Naive B cell (primary cell): ENCODE measurements at regions not wholly inside any gene's neighbourhood (a gene's known extent, or its start where the extent isn't known, plus 50 kb on each side); places are given as distances from the start of the nearest gene placed in this dataset.

Experiments used
- ATAC-seq, 2 donors: fragments of 150-1000 bp; cut with Tn5 transposase; 2 replicates each; pipeline ENCODE4 v1.10.0; 2021; ENCODE audit warnings: low read depth in 2 of 2, mild to moderate bottlenecking in 2 of 2, moderate library complexity in 2 of 2
- DNase-seq: peaks from one replicate; pipeline ENCODE4 v3.0.0; 2022
- H3K27ac Mint-ChIP-seq, 6 donors: one replicate each; pipeline ENCODE4 v1.8.0; 2020 to 2022; ENCODE audit warnings: mild to moderate bottlenecking in 6 of 6, mixed read lengths in 6 of 6, moderate library complexity in 5 of 6, inconsistent platforms in 2 of 6
- H3K27me3 Mint-ChIP-seq, 3 donors: one replicate each; pipeline ENCODE4 v1.8.0; 2021 to 2022; ENCODE audit warnings: mixed read lengths in 3 of 3, mild to moderate bottlenecking in 1 of 3
- H3K36me3 Mint-ChIP-seq, 2 donors: one replicate each; pipeline ENCODE4 v1.8.0; 2020 to 2022; ENCODE audit warnings: mixed read lengths in 2 of 2, inconsistent platforms in 1 of 2, mild to moderate bottlenecking in 1 of 2
- H3K4me1 Mint-ChIP-seq, 3 donors: one replicate each; pipeline ENCODE4 v1.8.0; 2020 to 2022; ENCODE audit warnings: mixed read lengths in 3 of 3, inconsistent platforms in 1 of 3, mild to moderate bottlenecking in 1 of 3, moderate library complexity in 1 of 3
- H3K4me3 Mint-ChIP-seq, 8 donors: one replicate each; pipeline ENCODE4 v1.8.0; 2020 to 2022; ENCODE audit warnings: mild to moderate bottlenecking in 8 of 8, mixed read lengths in 8 of 8, moderate library complexity in 8 of 8, inconsistent platforms in 2 of 8
- H3K9me3 Mint-ChIP-seq, 7 donors: one replicate each; pipeline ENCODE4 v1.8.0; 2020 to 2022; ENCODE audit warnings: mixed read lengths in 7 of 7, mild to moderate bottlenecking in 5 of 7, inconsistent platforms in 2 of 7, moderate library complexity in 1 of 7

DNA sequence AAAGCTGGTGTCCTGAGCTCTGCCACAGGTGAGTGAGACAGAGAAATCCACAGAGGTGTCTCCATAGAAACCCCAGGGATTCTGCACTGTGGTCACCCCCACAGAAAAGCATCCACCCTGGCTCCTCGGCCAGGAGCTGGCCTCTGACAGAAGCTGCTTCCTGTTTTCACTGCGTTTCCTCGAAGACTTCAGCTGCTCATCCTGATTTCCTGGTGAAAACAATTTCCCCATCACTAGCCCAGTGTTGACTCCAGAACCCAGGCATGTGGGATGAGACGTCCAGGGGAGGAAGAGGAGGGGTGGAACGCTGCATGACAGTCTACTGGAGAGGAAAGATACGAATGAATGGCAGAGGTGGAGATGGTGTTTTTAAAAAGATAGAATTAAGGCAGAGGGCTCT is 60.3 kb upstream of the GPR45 start:
- ATAC-seq (no peak), DNase-seq (no peak)
- H3K4me1 Mint-ChIP-seq = peaks cover 31 to 49% (median 45%) of the 10 kb centered on the region in 3 donors
- H3K4me3 Mint-ChIP-seq = no peak overlapping the region
- H3K27me3 Mint-ChIP-seq = peaks cover 0 to 5% (median 0%) of the 10 kb centered on the region in 3 donors
- H3K36me3 Mint-ChIP-seq = no peaks in the 10 kb centered on the region
- H3K9me3 Mint-ChIP-seq = peaks cover 0 to 4% (median 0%) of the 10 kb centered on the region in 7 donors
- peak overlapping the region in 2 of 6 donors; percentile 24 to 85 for H3K27ac Mint-ChIP-seq

DNA sequence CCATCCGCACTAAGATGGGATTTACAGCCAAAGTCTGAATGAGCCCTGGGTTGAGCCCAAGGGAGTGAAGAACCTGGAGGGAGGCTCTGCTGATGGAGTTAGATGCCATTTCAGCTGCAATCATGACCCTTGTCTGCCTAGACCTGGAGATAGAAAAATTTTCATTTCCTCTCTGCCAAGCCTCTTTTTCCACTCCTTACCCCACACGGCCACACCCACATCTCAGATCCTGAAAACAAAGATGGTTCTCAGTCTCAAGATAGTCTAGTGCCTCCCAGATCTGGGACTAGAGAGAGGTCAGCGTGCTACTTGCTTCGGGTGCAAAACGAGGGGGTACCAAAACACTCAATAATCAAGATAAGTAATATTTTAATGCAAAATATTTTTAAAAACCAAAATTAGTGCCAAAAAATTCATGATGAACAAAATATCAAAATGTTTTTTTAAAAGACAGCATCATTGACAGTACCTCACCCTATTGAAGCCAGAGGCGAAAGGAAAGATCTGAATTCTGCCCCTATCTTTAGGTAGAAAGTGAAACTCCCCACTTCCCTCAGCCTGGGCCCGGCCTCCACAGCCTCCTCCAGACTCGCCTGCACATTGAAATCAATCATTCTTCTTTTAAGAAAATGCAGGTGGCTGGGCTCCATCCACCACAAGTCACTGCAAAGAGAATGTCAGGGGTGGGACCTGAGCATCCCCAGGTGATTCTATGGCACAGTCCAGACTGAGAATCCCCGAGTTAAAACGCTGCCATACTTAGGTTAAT is 57.8 kb upstream of the GPR45 start:
- peak; percentile 40 to 66 for ATAC-seq
- H3K9me3 Mint-ChIP-seq = peaks cover 0 to 4% (median 0%) of the 10 kb centered on the region in 7 donors
- no peaks in the 10 kb centered on the region for H3K36me3 Mint-ChIP-seq
- DNase-seq = no peak
- H3K27ac Mint-ChIP-seq = peak overlapping the region in 2 of 6 donors; percentile 21 to 38
- H3K4me1 Mint-ChIP-seq = peaks cover 17 to 31% (median 28%) of the 10 kb centered on the region in 3 donors
- H3K4me3 Mint-ChIP-seq = peak overlapping the region in 4 of 8 donors; percentile 22 to 56 (median 46)
- peaks cover 0 to 5% (median 0%) of the 10 kb centered on the region in 3 donors for H3K27me3 Mint-ChIP-seq

DNA sequence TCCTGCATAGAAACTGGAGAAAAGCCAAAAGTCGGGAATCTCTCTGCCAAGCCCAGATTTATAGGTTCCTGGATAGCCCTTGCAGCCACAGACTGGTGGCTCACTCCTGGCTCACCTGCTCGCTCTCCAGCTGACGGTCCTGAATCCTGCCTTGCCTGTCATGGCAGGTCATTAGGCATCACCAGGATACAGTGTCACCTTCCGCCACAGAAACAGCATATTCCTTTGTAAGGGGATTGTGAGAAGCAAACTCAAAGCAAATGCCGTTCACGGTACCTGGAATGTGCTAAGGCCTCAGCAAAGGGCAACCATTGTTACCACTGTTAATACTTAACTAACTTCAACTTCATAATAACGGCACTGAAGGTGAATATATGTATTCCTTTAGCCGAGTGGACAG is 57.1 kb upstream of the GPR45 start:
- Mint-ChIP-seq H3K27ac (no peak overlapping the region), H3K27me3 (peaks cover 0 to 5% (median 0%) of the 10 kb centered on the region in 3 donors), H3K4me1 (peaks cover 17 to 29% (median 28%) of the 10 kb centered on the region in 3 donors), H3K4me3 (peak overlapping the region in 2 of 8 donors; percentile 30 to 42), H3K36me3 (peaks cover 0 to 5% of the 10 kb centered on the region in 2 donors), H3K9me3 (peaks cover 0 to 6% (median under 1%) of the 10 kb centered on the region in 7 donors)
- DNase-seq = no peak
- ATAC-seq = no peak

DNA sequence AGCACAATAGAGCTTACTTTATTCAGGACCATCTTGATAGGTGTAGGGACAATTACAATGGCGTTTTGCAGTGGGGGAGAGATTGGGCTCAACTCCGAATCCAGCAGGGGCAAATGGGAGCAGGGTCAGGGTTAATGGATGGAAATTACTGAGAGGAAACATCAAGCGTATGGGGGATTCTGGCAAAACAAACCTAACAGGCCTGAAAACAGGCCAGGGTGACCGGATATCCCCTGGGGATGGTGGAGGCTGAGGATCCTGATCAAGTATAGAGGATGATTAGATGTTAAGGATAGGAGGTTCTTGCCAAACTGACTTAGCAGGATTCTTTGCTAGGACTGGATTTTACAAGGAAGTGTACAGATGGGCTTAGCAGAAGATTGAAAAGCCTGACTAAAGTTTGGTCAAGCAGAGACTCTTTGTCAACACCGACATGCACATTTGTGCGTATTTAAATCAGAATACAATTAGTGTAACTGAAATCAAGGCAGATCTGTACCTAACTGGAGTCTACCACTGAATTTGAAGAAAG is 54.5 kb upstream of the GPR45 start:
- H3K27me3 Mint-ChIP-seq = peaks cover 0 to 23% (median 11%) of the 10 kb centered on the region in 3 donors
- ATAC-seq = no peak
- peaks cover 12 to 16% of the 10 kb centered on the region in 2 donors for H3K36me3 Mint-ChIP-seq

DNA sequence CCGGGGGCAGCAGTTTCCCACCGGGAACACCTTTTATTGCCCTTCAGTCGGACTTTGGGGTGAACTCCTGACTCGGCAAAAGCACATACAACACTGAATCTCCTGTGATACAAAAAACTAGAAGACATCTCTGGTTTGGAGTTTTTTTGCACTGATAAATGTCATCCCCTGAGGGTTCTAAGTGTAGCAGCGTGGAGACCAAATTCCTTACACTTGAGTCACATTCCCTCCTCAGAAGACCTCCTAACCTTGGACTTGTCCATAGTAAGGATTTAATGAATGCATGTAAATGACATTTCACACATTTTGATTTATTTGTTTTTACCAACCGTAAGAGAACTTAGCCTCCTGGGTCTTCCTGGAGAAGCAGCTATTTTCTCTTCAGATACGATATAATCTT is 54.0 kb upstream of the GPR45 start:
- Mint-ChIP-seq H3K4me3 (no peak overlapping the region), H3K4me1 (peaks cover 9 to 17% (median 15%) of the 10 kb centered on the region in 3 donors), H3K36me3 (peaks cover 12 to 16% of the 10 kb centered on the region in 2 donors), H3K9me3 (peaks cover 3 to 27% (median 13%) of the 10 kb centered on the region in 7 donors), H3K27me3 (peaks cover 0 to 23% (median 11%) of the 10 kb centered on the region in 3 donors), H3K27ac (no peak overlapping the region)
- DNase-seq (no peak), ATAC-seq (no peak)

More for the DNA sequence above, 54.5 kb upstream of the GPR45 start:
- Mint-ChIP-seq H3K27ac (no peak overlapping the region), H3K4me1 (peaks cover 13 to 21% (median 15%) of the 10 kb centered on the region in 3 donors), H3K4me3 (no peak overlapping the region), H3K9me3 (peaks cover 3 to 27% (median 13%) of the 10 kb centered on the region in 7 donors)
- DNase-seq = no peak

DNA sequence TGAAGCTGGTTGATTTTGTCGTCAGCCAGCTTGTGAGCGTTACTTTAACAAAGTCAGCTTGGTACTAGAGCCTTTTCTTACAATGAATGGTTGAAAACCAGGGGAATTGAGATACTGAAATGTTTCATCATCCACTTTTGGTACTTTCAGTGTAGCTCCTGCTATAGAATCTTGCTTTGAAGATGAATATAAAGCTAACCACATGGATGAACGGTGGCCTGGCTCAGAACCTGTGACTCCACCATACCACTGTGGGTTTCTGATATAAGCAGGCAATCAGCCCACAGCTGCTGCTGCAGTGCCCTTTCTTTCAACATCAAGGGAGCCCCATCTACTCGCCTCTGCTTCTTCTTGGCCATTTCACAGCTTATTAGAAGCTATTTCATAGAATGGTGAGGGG is 53.2 kb upstream of the GPR45 start:
- Mint-ChIP-seq H3K9me3 (peaks cover 3 to 31% (median 16%) of the 10 kb centered on the region in 7 donors), H3K4me1 (peaks cover 4 to 12% (median 9%) of the 10 kb centered on the region in 3 donors), H3K27me3 (peaks cover 4 to 21% (median 11%) of the 10 kb centered on the region in 3 donors), H3K4me3 (no peak overlapping the region), H3K27ac (no peak overlapping the region), H3K36me3 (peaks cover 12 to 16% of the 10 kb centered on the region in 2 donors)
- DNase-seq = no peak
- no peak for ATAC-seq
